ENCODE measurements at regions not wholly inside any gene's neighbourhood (a gene's known extent, or its start where the extent isn't known, plus 50 kb on each side); places are given as distances from the start of the nearest gene placed in this dataset.

- Histone ChIP-seq H3K36me3 (ENCODE audit: control insufficient read depth in 2 of 3, insufficient read depth in 3 of 3, low read length in 3 of 3) (no peaks in the 10 kb centered on the region), H3K9me3 (ENCODE audit: control insufficient read depth in 2 of 3, insufficient read depth in 1 of 3, low read length in 3 of 3) (no peaks in the 10 kb centered on the region), H3K4me3 (ENCODE audit: low read length in 3 of 3) (no peak overlapping the region), H3K27ac (ENCODE audit: low read depth in 2 of 2, low read length in 2 of 2) (no peak overlapping the region), H3K27me3 (ENCODE audit: control insufficient read depth, insufficient read depth, low read length) (no peaks in the 10 kb centered on the region), H3K4me1 (ENCODE audit: control insufficient read depth in 2 of 3, insufficient read depth in 2 of 3, low read depth in 1 of 3, low read length in 3 of 3) (peaks cover 0 to 6% (median 0%) of the 10 kb centered on the region in 3 donors), H3K9ac (ENCODE audit: low read length in 3 of 3) (no peak overlapping the region)
- FAIRE-seq, result no peak
- TF ChIP-seq CTCF (IDR thresholded peaks at IDR 0.05; ENCODE audit: borderline replicate concordance, extremely low read depth, insufficient read depth), result no peak
- intact Hi-C loops (cut with DNase I), result no loop called here
- no peak for DNase-seq
These were observed 190.6 kb downstream of the EMP1 start for GRCh38 chr12:13387101-13387500.

GRCh38 chr12:13386323-13387039 is 190.0 kb downstream of the EMP1 start:
- no peaks in the 10 kb centered on the region for H3K36me3 ChIP-seq (ENCODE audit: control insufficient read depth in 2 of 3, insufficient read depth in 3 of 3, low read length in 3 of 3)
- intact Hi-C loops (cut with DNase I), result no loop called here
- H3K4me1 ChIP-seq (ENCODE audit: control insufficient read depth in 2 of 3, insufficient read depth in 2 of 3, low read depth in 1 of 3, low read length in 3 of 3), result peaks cover 0 to 6% (median 0%) of the 10 kb centered on the region in 3 donors
- no peaks in the 10 kb centered on the region for H3K9me3 ChIP-seq (ENCODE audit: control insufficient read depth in 2 of 3, insufficient read depth in 1 of 3, low read length in 3 of 3)
- FAIRE-seq (no peak), DNase-seq (no peak)
- H3K9ac ChIP-seq (ENCODE audit: low read length in 3 of 3), result no peak overlapping the region
- H3K27me3 ChIP-seq (ENCODE audit: control insufficient read depth, insufficient read depth, low read length), result no peaks in the 10 kb centered on the region
- H3K27ac ChIP-seq (ENCODE audit: low read depth in 2 of 2, low read length in 2 of 2), result no peak overlapping the region
- TF ChIP-seq CTCF (IDR thresholded peaks at IDR 0.05; ENCODE audit: borderline replicate concordance, extremely low read depth, insufficient read depth), result no peak
- H3K4me3 ChIP-seq (ENCODE audit: low read length in 3 of 3), result no peak overlapping the region

GRCh38 chr12:13383379-13383778 is 186.9 kb downstream of the EMP1 start:
- no peaks in the 10 kb centered on the region for H3K4me1 ChIP-seq (ENCODE audit: control insufficient read depth in 2 of 3, insufficient read depth in 2 of 3, low read depth in 1 of 3, low read length in 3 of 3)
- FAIRE-seq (no peak), DNase-seq (no peak)
- intact Hi-C loops (cut with DNase I), result no loop called here
- H3K4me3 ChIP-seq (ENCODE audit: low read length in 3 of 3), result no peak overlapping the region
- no peak overlapping the region for H3K27ac ChIP-seq (ENCODE audit: low read depth in 2 of 2, low read length in 2 of 2)
- no peak for TF ChIP-seq CTCF (IDR thresholded peaks at IDR 0.05; ENCODE audit: borderline replicate concordance, extremely low read depth, insufficient read depth)
- H3K9ac ChIP-seq (ENCODE audit: low read length in 3 of 3), result no peak overlapping the region
- H3K27me3 ChIP-seq (ENCODE audit: control insufficient read depth, insufficient read depth, low read length), result no peaks in the 10 kb centered on the region
- no peaks in the 10 kb centered on the region for H3K9me3 ChIP-seq (ENCODE audit: control insufficient read depth in 2 of 3, insufficient read depth in 1 of 3, low read length in 3 of 3)
- no peaks in the 10 kb centered on the region for H3K36me3 ChIP-seq (ENCODE audit: control insufficient read depth in 2 of 3, insufficient read depth in 3 of 3, low read length in 3 of 3)

GRCh38 chr12:13380297-13380696 is 183.8 kb downstream of the EMP1 start:
- intact Hi-C loops (cut with DNase I), result no loop called here
- no peak for TF ChIP-seq CTCF (IDR thresholded peaks at IDR 0.05; ENCODE audit: borderline replicate concordance, extremely low read depth, insufficient read depth)
- H3K4me1 ChIP-seq (ENCODE audit: control insufficient read depth in 2 of 3, insufficient read depth in 2 of 3, low read depth in 1 of 3, low read length in 3 of 3), result no peaks in the 10 kb centered on the region
- DNase-seq (no peak), FAIRE-seq (no peak)
- no peak overlapping the region for H3K9ac ChIP-seq (ENCODE audit: low read length in 3 of 3)
- no peaks in the 10 kb centered on the region for H3K36me3 ChIP-seq (ENCODE audit: control insufficient read depth in 2 of 3, insufficient read depth in 3 of 3, low read length in 3 of 3)
- no peak overlapping the region for H3K27ac ChIP-seq (ENCODE audit: low read depth in 2 of 2, low read length in 2 of 2)
- no peaks in the 10 kb centered on the region for H3K27me3 ChIP-seq (ENCODE audit: control insufficient read depth, insufficient read depth, low read length)
- H3K9me3 ChIP-seq (ENCODE audit: control insufficient read depth in 2 of 3, insufficient read depth in 1 of 3, low read length in 3 of 3), result peaks cover 0 to 5% (median 0%) of the 10 kb centered on the region in 3 donors
- H3K4me3 ChIP-seq (ENCODE audit: low read length in 3 of 3), result no peak overlapping the region
